ENCODE measurements at regions not wholly inside any gene's neighbourhood (a gene's known extent, or its start where the extent isn't known, plus 50 kb on each side); places are given as distances from the start of the nearest gene placed in this dataset.

- TF ChIP-seq CBX8 (IDR thresholded peaks at IDR 0.05; ENCODE audit: borderline replicate concordance, low read depth, low read length) (no peak), CTBP2 (IDR thresholded peaks at IDR 0.05; ENCODE audit: borderline replicate concordance, insufficient read depth, insufficient read length, low read length) (no peak), CREB1 (IDR thresholded peaks at IDR 0.05) (no peak), TAF7 (optimal IDR thresholded peaks at IDR 0.05; ENCODE audit: borderline replicate concordance, low read depth, low read length) (no peak)
Measured at GRCh38 chr6:40815731-40816130, 223.3 kb downstream of the UNC5CL start (continued).
